ENCODE measurements at regions not wholly inside any gene's neighbourhood (a gene's known extent, or its start where the extent isn't known, plus 50 kb on each side); places are given as distances from the start of the nearest gene placed in this dataset.

DNA sequence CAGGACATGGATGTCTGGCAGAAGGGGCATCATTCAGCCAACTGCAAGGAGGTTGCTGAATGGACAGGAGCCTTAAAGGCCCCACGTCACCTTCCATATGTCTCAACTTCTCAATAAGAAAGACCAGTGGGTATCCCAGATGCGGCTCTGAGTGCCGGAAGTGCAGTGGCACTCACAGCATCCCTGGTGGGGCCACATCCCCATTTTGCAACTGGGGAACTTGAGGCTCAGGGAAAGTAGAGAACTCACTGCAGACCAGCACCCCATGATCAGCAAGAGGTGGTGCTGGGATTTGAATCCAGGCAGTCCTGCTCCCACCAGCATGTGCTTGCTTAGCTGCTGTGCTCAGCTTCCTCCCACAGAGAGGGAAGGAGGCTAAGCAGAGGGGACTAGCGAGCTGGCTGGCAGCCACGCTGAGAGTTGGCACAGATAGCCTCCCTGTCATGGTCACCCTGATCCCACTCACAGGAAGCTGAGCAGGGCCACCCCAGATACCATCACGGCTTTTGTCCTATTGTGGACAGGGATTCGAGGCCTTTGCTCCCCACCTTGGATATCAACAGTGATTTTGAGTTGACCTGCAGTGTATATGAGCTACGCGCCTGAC lies 294.2 kb upstream of the FOXF1 start:
- DNase-seq (no peak), ATAC-seq (no peak)
- Histone ChIP-seq H3K4me1 (peaks cover 0 to 8% of the 10 kb centered on the region in 2 donors), H3K27ac (no peak overlapping the region), H3K4me3 (no peak overlapping the region), H3K9me3 (peaks cover 0 to 5% of the 10 kb centered on the region in 2 donors), H3K27me3 (peaks cover 0 to 5% of the 10 kb centered on the region in 2 donors), H3K36me3 (no peaks in the 10 kb centered on the region)
- TF ChIP-seq, protein P1, sequence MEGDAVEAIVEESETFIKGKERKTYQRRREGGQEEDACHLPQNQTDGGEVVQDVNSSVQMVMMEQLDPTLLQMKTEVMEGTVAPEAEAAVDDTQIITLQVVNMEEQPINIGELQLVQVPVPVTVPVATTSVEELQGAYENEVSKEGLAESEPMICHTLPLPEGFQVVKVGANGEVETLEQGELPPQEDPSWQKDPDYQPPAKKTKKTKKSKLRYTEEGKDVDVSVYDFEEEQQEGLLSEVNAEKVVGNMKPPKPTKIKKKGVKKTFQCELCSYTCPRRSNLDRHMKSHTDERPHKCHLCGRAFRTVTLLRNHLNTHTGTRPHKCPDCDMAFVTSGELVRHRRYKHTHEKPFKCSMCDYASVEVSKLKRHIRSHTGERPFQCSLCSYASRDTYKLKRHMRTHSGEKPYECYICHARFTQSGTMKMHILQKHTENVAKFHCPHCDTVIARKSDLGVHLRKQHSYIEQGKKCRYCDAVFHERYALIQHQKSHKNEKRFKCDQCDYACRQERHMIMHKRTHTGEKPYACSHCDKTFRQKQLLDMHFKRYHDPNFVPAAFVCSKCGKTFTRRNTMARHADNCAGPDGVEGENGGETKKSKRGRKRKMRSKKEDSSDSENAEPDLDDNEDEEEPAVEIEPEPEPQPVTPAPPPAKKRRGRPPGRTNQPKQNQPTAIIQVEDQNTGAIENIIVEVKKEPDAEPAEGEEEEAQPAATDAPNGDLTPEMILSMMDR (IDR thresholded peaks at IDR 0.05) = no peak
- intact Hi-C loops (cut with DNase I) = no loop called here

DNA sequence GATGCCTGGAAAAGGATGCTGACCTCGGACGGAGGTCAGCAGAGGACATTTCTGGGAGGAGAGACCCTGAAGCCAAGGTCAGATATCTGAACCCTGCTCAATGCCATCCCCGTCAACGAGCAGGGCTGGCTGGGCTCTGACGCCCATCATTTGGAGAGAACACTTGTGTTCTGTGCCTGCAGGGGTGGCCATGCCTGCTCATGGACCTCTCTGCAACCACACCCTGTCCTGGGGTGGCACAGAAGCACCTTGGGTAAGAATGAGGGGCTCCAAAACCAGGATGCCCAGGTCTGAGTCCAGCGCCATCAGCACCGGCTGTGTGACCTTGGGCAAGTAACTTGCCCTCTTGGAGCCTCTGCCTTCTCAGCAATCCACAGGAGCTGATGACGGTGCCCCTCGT lies 293.7 kb upstream of the FOXF1 start:
- Histone ChIP-seq H3K9me3 (peaks cover 0 to 4% of the 10 kb centered on the region in 2 donors), H3K4me3 (no peak overlapping the region), H3K27me3 (peaks cover 0 to 5% of the 10 kb centered on the region in 2 donors), H3K4me1 (peaks cover 0 to 8% of the 10 kb centered on the region in 2 donors), H3K27ac (no peak overlapping the region), H3K36me3 (no peaks in the 10 kb centered on the region)
- ATAC-seq (no peak), DNase-seq (no peak)
- TF ChIP-seq, protein P1 (IDR thresholded peaks at IDR 0.05) = no peak
- intact Hi-C loops (cut with DNase I) = no loop called here

DNA sequence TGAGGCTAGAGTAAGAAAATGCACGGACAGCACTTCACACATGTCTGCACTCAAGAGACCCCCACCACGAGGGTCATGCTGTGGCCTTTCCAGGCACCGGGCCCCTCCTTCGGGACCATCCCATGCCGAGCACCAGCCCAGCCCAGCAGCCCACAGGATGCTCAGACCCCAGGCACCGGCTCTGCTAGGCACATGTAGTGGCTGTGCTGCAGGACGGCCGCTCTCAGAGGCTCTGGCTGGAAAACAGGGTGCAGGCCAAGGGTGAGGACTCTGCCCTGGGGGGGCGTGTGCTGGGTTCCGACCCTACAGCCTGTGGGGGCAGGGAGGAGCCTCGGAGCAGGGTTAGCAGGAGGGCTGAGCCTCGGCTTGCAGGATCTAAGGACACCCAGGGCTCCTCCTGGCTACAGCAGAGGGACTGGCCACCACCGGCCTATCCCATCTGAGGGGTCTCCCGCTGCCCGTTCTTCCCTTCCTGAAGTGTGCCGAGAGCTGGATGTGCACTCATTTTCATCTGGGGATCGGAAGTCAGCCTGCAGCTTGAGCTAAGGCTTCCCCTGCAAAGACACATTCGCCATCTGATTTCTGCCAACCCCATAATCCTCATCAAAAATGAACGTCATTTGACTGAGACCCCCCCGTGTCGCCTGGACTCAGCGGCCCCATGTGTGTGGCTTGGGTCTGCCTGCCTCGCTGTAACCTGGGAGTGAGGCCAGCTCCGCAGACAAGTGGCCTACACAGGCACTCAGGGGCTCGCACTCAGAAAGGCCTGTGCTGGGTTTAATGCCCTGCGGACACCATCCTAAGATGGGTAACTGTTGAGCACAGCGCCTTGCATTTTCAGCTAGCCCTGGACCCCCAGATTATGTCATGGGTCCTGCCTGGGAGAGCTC lies 293.1 kb upstream of the FOXF1 start:
- no peaks in the 10 kb centered on the region for H3K9me3 ChIP-seq
- H3K36me3 ChIP-seq = no peaks in the 10 kb centered on the region
- H3K4me1 ChIP-seq = peaks cover 0 to 8% of the 10 kb centered on the region in 2 donors
- H3K4me3 ChIP-seq = no peak overlapping the region
- no peak overlapping the region for H3K27ac ChIP-seq
- DNase-seq (no peak), ATAC-seq (no peak)
- TF ChIP-seq, protein P1 (IDR thresholded peaks at IDR 0.05) = no peak
- intact Hi-C loops (cut with DNase I) = no loop called here
- H3K27me3 ChIP-seq = peaks cover 0 to 5% of the 10 kb centered on the region in 2 donors

DNA sequence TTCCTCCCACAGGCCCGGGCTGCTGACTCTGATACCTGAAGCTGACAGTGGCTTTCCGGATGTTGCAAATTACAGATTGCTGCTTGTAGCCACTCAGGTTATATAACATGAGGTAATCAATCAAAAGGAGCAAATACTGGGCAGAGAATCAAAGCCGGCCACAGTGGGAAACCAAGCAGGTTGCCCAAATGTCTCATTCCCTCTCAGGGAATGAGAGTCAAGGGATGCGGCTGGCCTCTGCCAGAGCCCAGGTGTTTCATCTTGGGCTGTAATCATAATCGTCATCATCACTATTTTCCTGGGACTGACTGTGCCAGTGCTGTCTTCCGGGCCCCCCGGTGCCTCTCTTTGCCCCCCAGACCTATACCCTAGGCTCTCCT lies 292.4 kb upstream of the FOXF1 start:
- Histone ChIP-seq H3K27me3 (peaks cover 0 to 5% of the 10 kb centered on the region in 2 donors), H3K27ac (no peak overlapping the region), H3K4me3 (no peak overlapping the region), H3K4me1 (peaks cover 0 to 8% of the 10 kb centered on the region in 2 donors), H3K9me3 (no peaks in the 10 kb centered on the region), H3K36me3 (no peaks in the 10 kb centered on the region)
- intact Hi-C loops (cut with DNase I) = no loop called here
- ATAC-seq (no peak), DNase-seq (no peak)
- TF ChIP-seq, protein P1 (IDR thresholded peaks at IDR 0.05) = no peak

DNA sequence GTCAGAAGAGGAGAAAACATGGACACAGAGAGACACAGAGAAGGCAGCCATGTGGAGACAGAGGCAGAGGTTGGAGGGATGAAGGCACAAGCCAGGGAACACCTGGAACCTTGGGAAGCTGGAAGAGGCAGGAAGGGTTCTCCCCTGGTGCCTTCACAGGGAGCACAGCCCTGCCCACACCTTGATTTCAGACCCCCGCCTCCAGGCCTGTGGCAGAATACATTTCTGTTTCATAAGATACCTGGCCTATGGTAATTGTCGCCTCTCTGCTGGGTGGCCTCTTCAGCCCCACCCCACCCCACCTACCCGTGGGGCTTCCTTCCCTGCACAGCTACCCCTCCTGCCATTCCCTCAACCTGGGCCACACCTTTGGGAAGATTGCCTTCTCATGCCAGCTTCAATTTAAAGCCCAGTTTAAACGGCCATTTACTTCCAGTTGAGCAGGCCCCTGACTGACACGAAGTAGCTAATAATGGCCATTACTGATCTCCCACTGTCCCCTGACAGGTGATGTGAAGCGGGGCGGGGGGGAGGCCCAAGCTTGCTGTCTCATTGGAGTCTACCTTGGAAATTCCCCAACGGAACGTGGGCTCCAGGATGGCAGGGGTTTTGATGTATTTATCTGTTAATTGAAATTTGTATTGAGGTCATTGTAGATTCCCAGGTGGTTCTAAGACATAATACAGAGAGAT lies 291.7 kb upstream of the FOXF1 start:
- Histone ChIP-seq H3K27ac (no peak overlapping the region), H3K27me3 (peaks cover 0 to 5% of the 10 kb centered on the region in 2 donors), H3K4me3 (no peak overlapping the region), H3K4me1 (peaks cover 0 to 8% of the 10 kb centered on the region in 2 donors), H3K9me3 (no peaks in the 10 kb centered on the region), H3K36me3 (no peaks in the 10 kb centered on the region)
- TF ChIP-seq, protein P1 (IDR thresholded peaks at IDR 0.05) = no peak
- no peak for ATAC-seq
- DNase-seq = no peak
- intact Hi-C loops (cut with DNase I) = no loop called here
